ENCODE measurements at regions not wholly inside any gene's neighbourhood (a gene's known extent, or its start where the extent isn't known, plus 50 kb on each side); places are given as distances from the start of the nearest gene placed in this dataset.

GRCh38 chr7:46191776-46192175 lies 270.7 kb upstream of the IGFBP3 start:
- H3K4me2 ChIP-seq, result no peak overlapping the region
- no peak overlapping the region for H3K27ac Mint-ChIP-seq
- no peak for DNase-seq (ENCODE audit: low spot score)
- no peaks in the 10 kb centered on the region for H3F3A ChIP-seq (replicated peaks; ENCODE audit: low read depth)
- H3K9me2 ChIP-seq (ENCODE audit: insufficient read depth), result peaks cover 12% of the 10 kb centered on the region
- no peak overlapping the region for H2AFZ ChIP-seq
- H3K4me3 Mint-ChIP-seq, result no peak overlapping the region
- H3K36me3 ChIP-seq (ENCODE audit: insufficient read depth), result no peaks in the 10 kb centered on the region
- H3K4me1 Mint-ChIP-seq, result peaks cover 4% of the 10 kb centered on the region; the same call in 2 of the 3 replicates
- no peaks in the 10 kb centered on the region for H3K4me1 ChIP-seq (ENCODE audit: insufficient read depth)
- no peak for ATAC-seq
- no peaks in the 10 kb centered on the region for H3K36me3 Mint-ChIP-seq (ENCODE audit: low read depth)
- H3K79me2 ChIP-seq (replicated peaks; ENCODE audit: insufficient read depth), result no peaks in the 10 kb centered on the region
- TF ChIP-seq STAT1 (IDR thresholded peaks at IDR 0.05; ENCODE audit: unreplicated experiment), result no peak
- no peak overlapping the region for H3K4me3 ChIP-seq
- no peaks in the 10 kb centered on the region for H3K27me3 ChIP-seq (ENCODE audit: insufficient read depth)
- H4K20me1 ChIP-seq (replicated peaks; ENCODE audit: insufficient read depth), result no peaks in the 10 kb centered on the region
- H3K27ac ChIP-seq (ENCODE audit: low read depth), result no peak overlapping the region
- H3K9me3 Mint-ChIP-seq, result peaks cover 2% of the 10 kb centered on the region; the same call in 2 of the 3 replicates
- H3K27me3 Mint-ChIP-seq (ENCODE audit: insufficient read depth, low read depth, poor library complexity), result peaks cover 2% of the 10 kb centered on the region

GRCh38 chr7:46191296-46191695 lies 270.2 kb upstream of the IGFBP3 start:
- Histone ChIP-seq H3K4me3 (no peak overlapping the region), H3F3A (replicated peaks; ENCODE audit: low read depth) (no peaks in the 10 kb centered on the region), H3K27ac (ENCODE audit: low read depth) (no peak overlapping the region), H3K36me3 (ENCODE audit: insufficient read depth) (no peaks in the 10 kb centered on the region), H2AFZ (no peak overlapping the region), H4K20me1 (replicated peaks; ENCODE audit: insufficient read depth) (no peaks in the 10 kb centered on the region), H3K79me2 (replicated peaks; ENCODE audit: insufficient read depth) (no peaks in the 10 kb centered on the region), H3K4me2 (no peak overlapping the region), H3K4me1 (ENCODE audit: insufficient read depth) (no peaks in the 10 kb centered on the region), H3K9me2 (ENCODE audit: insufficient read depth) (peaks cover 12% of the 10 kb centered on the region), H3K27me3 (ENCODE audit: insufficient read depth) (no peaks in the 10 kb centered on the region)
- Mint-ChIP-seq H3K27me3 (ENCODE audit: insufficient read depth, low read depth, poor library complexity) (peaks cover 2% of the 10 kb centered on the region), H3K4me3 (no peak overlapping the region), H3K4me1 (peaks cover 4% of the 10 kb centered on the region; the same call in 2 of the 3 replicates), H3K27ac (no peak overlapping the region), H3K9me3 (peaks cover 2% of the 10 kb centered on the region; the same call in 2 of the 3 replicates), H3K36me3 (ENCODE audit: low read depth) (no peaks in the 10 kb centered on the region)
- ATAC-seq, result no peak
- DNase-seq (ENCODE audit: low spot score), result no peak
- TF ChIP-seq EZH2 (IDR thresholded peaks at IDR 0.05; ENCODE audit: low read depth, unreplicated experiment) (no peak), ZNF114 (CRISPR knock-in tag; IDR thresholded peaks at IDR 0.05) (no peak), POLR2AphosphoS5 (IDR thresholded peaks at IDR 0.05; ENCODE audit: low read depth) (no peak)

GRCh38 chr7:46189255-46189790 lies 268.3 kb upstream of the IGFBP3 start:
- Histone ChIP-seq H3K36me3 (ENCODE audit: insufficient read depth) (no peaks in the 10 kb centered on the region), H3K4me2 (no peak overlapping the region), H2AFZ (no peak overlapping the region), H3K4me1 (ENCODE audit: insufficient read depth) (no peaks in the 10 kb centered on the region), H3K79me2 (replicated peaks; ENCODE audit: insufficient read depth) (no peaks in the 10 kb centered on the region), H3K27me3 (ENCODE audit: insufficient read depth) (no peaks in the 10 kb centered on the region), H4K20me1 (replicated peaks; ENCODE audit: insufficient read depth) (no peaks in the 10 kb centered on the region), H3K4me3 (no peak overlapping the region), H3K27ac (ENCODE audit: low read depth) (no peak overlapping the region), H3K9me2 (ENCODE audit: insufficient read depth) (peaks cover 5% of the 10 kb centered on the region; the same call in 1 of the 2 replicates), H3F3A (replicated peaks; ENCODE audit: low read depth) (no peaks in the 10 kb centered on the region)
- ATAC-seq (no peak), DNase-seq (ENCODE audit: low spot score) (no peak)
- Mint-ChIP-seq H3K36me3 (ENCODE audit: low read depth) (no peaks in the 10 kb centered on the region), H3K27me3 (ENCODE audit: insufficient read depth, low read depth, poor library complexity) (no peaks in the 10 kb centered on the region), H3K27ac (no peak overlapping the region), H3K9me3 (no peaks in the 10 kb centered on the region; the same call in 2 of the 3 replicates), H3K4me1 (peaks cover 4% of the 10 kb centered on the region; the same call in 2 of the 3 replicates), H3K4me3 (no peak overlapping the region)
- TF ChIP-seq EZH2phosphoT487 (IDR thresholded peaks at IDR 0.05; ENCODE audit: unreplicated experiment) (no peak), ETS1 (IDR thresholded peaks at IDR 0.05) (no peak), ZNF462 (CRISPR knock-in tag; IDR thresholded peaks at IDR 0.05) (no peak), JUNB (IDR thresholded peaks at IDR 0.05; ENCODE audit: unreplicated experiment) (no peak)
